Activated T-cell treated with anti-CD3 and anti-CD28 coated beads, Interleukin-2, amount 50 U/mL, for 72 hours (primary cell): ENCODE measurements at regions not wholly inside any gene's neighbourhood (a gene's known extent, or its start where the extent isn't known, plus 50 kb on each side); places are given as distances from the start of the nearest gene placed in this dataset.
"Not testable (repeated sequence)": the region's sequence is repeated elsewhere in the genome, so short reads cannot be mapped to it uniquely, and the experiment has no call there.

Experiments
- ATAC-seq, 2 donors: fragments of 150-1000 bp; cut with Tn5 transposase; replicated peaks in 1 of 2; 2 replicates each; pipeline ENCODE4 v1.10.0; 2021; ENCODE audit warnings: moderate library complexity in 2 of 2, mild to moderate bottlenecking in 1 of 2
- DNase-seq, 2 donors: peaks; one replicate each; pipeline ENCODE4 v3.0.0; 2021 to 2022; ENCODE audit warnings: mixed read lengths in 1 of 2
- H3K27ac Mint-ChIP-seq: one replicate; pipeline ENCODE4 v1.8.0; 2022; ENCODE audit warnings: mild to moderate bottlenecking, moderate library complexity, mixed read lengths
- H3K27me3 Mint-ChIP-seq: one replicate; pipeline ENCODE4 v1.8.0; 2022; ENCODE audit warnings: low read depth, mixed read lengths
- H3K36me3 Mint-ChIP-seq, 2 donors: one replicate each; pipeline ENCODE4 v1.8.0; 2022; ENCODE audit warnings: mixed read lengths in 2 of 2, mild to moderate bottlenecking in 1 of 2; ENCODE audit not compliant: insufficient read depth in 2 of 2
- H3K4me1 Mint-ChIP-seq: one replicate; pipeline ENCODE4 v1.8.0; 2022; ENCODE audit warnings: low read depth, mixed read lengths
- H3K4me3 Mint-ChIP-seq, 2 donors: one replicate each; pipeline ENCODE4 v1.8.0; 2022; ENCODE audit warnings: mild to moderate bottlenecking in 2 of 2, mixed read lengths in 2 of 2, moderate library complexity in 2 of 2
- H3K9me3 Mint-ChIP-seq, 2 donors: one replicate each; pipeline ENCODE4 v1.8.0; 2022; ENCODE audit warnings: mixed read lengths in 2 of 2

GRCh38 chr12:93234641-93235040 is 143.1 kb upstream of the NUDT4 start:
- H3K36me3 Mint-ChIP-seq: peaks cover 1 to 4% of the 10 kb centered on the region in 2 donors
- DNase-seq (no peak), ATAC-seq (no peak)
- H3K9me3 Mint-ChIP-seq: peaks cover 0 to 1% of the 10 kb centered on the region in 2 donors
- H3K4me1 Mint-ChIP-seq: no peaks in the 10 kb centered on the region
- no peak overlapping the region for H3K4me3 Mint-ChIP-seq
- H3K27me3 Mint-ChIP-seq: no peaks in the 10 kb centered on the region
- H3K27ac Mint-ChIP-seq: no peak overlapping the region

- Mint-ChIP-seq H3K27me3 (no peaks in the 10 kb centered on the region), H3K4me3 (no peak overlapping the region)
- no peak for ATAC-seq
Measured at GRCh38 chr12:93235881-93236280, 141.8 kb upstream of the NUDT4 start.

GRCh38 chr12:93237235-93237915 is 140.3 kb upstream of the NUDT4 start:
- peaks cover 3 to 9% of the 10 kb centered on the region in 2 donors for H3K36me3 Mint-ChIP-seq
- no peaks in the 10 kb centered on the region for H3K27me3 Mint-ChIP-seq
- DNase-seq (no peak), ATAC-seq (no peak)
- H3K4me3 Mint-ChIP-seq: no peak overlapping the region
- no peak overlapping the region for H3K27ac Mint-ChIP-seq
- H3K4me1 Mint-ChIP-seq: no peaks in the 10 kb centered on the region
- H3K9me3 Mint-ChIP-seq: peaks cover 2 to 4% of the 10 kb centered on the region in 2 donors

More at GRCh38 chr12:93235881-93236280, 141.8 kb upstream of the NUDT4 start:
- no peaks in the 10 kb centered on the region for H3K4me1 Mint-ChIP-seq
- DNase-seq: no peak
- no peak overlapping the region for H3K27ac Mint-ChIP-seq
- peaks cover 2 to 4% of the 10 kb centered on the region in 2 donors for H3K9me3 Mint-ChIP-seq
- H3K36me3 Mint-ChIP-seq: peaks cover 3 to 9% of the 10 kb centered on the region in 2 donors

- not testable (repeated sequence) for ATAC-seq, H3K4me1 Mint-ChIP-seq, H3K4me3 Mint-ChIP-seq, H3K9me3 Mint-ChIP-seq, DNase-seq, H3K27me3 Mint-ChIP-seq, H3K27ac Mint-ChIP-seq, H3K36me3 Mint-ChIP-seq
Measured at GRCh38 chr12:93238512-93239262, 139.0 kb upstream of the NUDT4 start.

- H3K36me3 Mint-ChIP-seq, H3K4me3 Mint-ChIP-seq, H3K27ac Mint-ChIP-seq, DNase-seq, H3K9me3 Mint-ChIP-seq, ATAC-seq, H3K27me3 Mint-ChIP-seq: not testable (repeated sequence)
- H3K4me1 Mint-ChIP-seq: peaks cover 18% of the 10 kb centered on the region
Measured at GRCh38 chr12:93239789-93240188, 137.9 kb upstream of the NUDT4 start.

GRCh38 chr12:93242154-93242972 is 135.4 kb upstream of the NUDT4 start:
- no peak for ATAC-seq
- Mint-ChIP-seq H3K4me3 (no peak overlapping the region), H3K36me3 (peaks cover 3 to 9% of the 10 kb centered on the region in 2 donors), H3K9me3 (peaks cover 2 to 4% of the 10 kb centered on the region in 2 donors), H3K4me1 (peaks cover 35% of the 10 kb centered on the region), H3K27me3 (no peaks in the 10 kb centered on the region), H3K27ac (no peak overlapping the region)
- DNase-seq: no peak

GRCh38 chr12:93243382-93243688 is 134.4 kb upstream of the NUDT4 start:
- Mint-ChIP-seq H3K9me3 (peaks cover 2 to 4% of the 10 kb centered on the region in 2 donors), H3K4me3 (peak overlapping the region in 1 of 2 donors; percentile 13), H3K36me3 (peaks cover 3 to 7% of the 10 kb centered on the region in 2 donors), H3K27me3 (no peaks in the 10 kb centered on the region), H3K27ac (no peak overlapping the region), H3K4me1 (peaks cover 42% of the 10 kb centered on the region)
- peak in 1 of 2 donors; percentile 13 for ATAC-seq
- no peak for DNase-seq

- Mint-ChIP-seq H3K27ac (peak overlapping the region; percentile 95), H3K9me3 (peaks cover 2 to 4% of the 10 kb centered on the region in 2 donors), H3K36me3 (peaks cover 3 to 7% of the 10 kb centered on the region in 2 donors), H3K4me3 (peak overlapping the region; percentile 76 to 79), H3K27me3 (no peaks in the 10 kb centered on the region), H3K4me1 (peaks cover 48% of the 10 kb centered on the region)
- ATAC-seq: peak; percentile 57 to 61
- DNase-seq: peak; percentile 19 to 25
Measured at GRCh38 chr12:93243689-93244513, 133.8 kb upstream of the NUDT4 start.

- ATAC-seq (peak; percentile 43 to 68), DNase-seq (peak in 1 of 2 donors; percentile 29)
- Mint-ChIP-seq H3K27ac (peak overlapping the region; percentile 95), H3K9me3 (peaks cover 2 to 3% of the 10 kb centered on the region in 2 donors), H3K4me3 (peak overlapping the region; percentile 76 to 79), H3K27me3 (no peaks in the 10 kb centered on the region), H3K36me3 (peaks cover 2 to 5% of the 10 kb centered on the region in 2 donors), H3K4me1 (peaks cover 55% of the 10 kb centered on the region)
Measured at GRCh38 chr12:93244514-93245077, 133.1 kb upstream of the NUDT4 start.

- H3K27ac Mint-ChIP-seq: no peak overlapping the region
Measured at GRCh38 chr12:93245543-93245942, 132.2 kb upstream of the NUDT4 start.

GRCh38 chr12:93247313-93247991 is 130.3 kb upstream of the NUDT4 start:
- H3K9me3 Mint-ChIP-seq: no peaks in the 10 kb centered on the region
- DNase-seq (no peak), ATAC-seq (no peak)
- no peak overlapping the region for H3K4me3 Mint-ChIP-seq
- no peaks in the 10 kb centered on the region for H3K27me3 Mint-ChIP-seq
- peaks cover 59% of the 10 kb centered on the region for H3K4me1 Mint-ChIP-seq
- H3K27ac Mint-ChIP-seq: no peak overlapping the region
- no peaks in the 10 kb centered on the region for H3K36me3 Mint-ChIP-seq

More at GRCh38 chr12:93245543-93245942, 132.2 kb upstream of the NUDT4 start:
- Mint-ChIP-seq H3K9me3 (no peaks in the 10 kb centered on the region), H3K27me3 (no peaks in the 10 kb centered on the region), H3K36me3 (peaks cover 0 to under 1% of the 10 kb centered on the region in 2 donors), H3K4me1 (peaks cover 59% of the 10 kb centered on the region), H3K4me3 (peak overlapping the region; percentile 22 to 76)
- ATAC-seq (peak; percentile 78 to 79), DNase-seq (peak; percentile 36 to 45)

GRCh38 chr12:93252221-93252620 is 125.5 kb upstream of the NUDT4 start:
- Mint-ChIP-seq H3K4me3 (no peak overlapping the region), H3K36me3 (peaks cover 8 to 17% of the 10 kb centered on the region in 2 donors), H3K9me3 (peaks cover 2 to 8% of the 10 kb centered on the region in 2 donors), H3K4me1 (peaks cover 24% of the 10 kb centered on the region), H3K27me3 (no peaks in the 10 kb centered on the region), H3K27ac (no peak overlapping the region)
- DNase-seq (no peak), ATAC-seq (no peak)
